Small intestine (tissue), 7 donors: ENCODE measurements at regions not wholly inside any gene's neighbourhood (a gene's known extent, or its start where the extent isn't known, plus 50 kb on each side); places are given as distances from the start of the nearest gene placed in this dataset.

Source experiments
- DNase-seq, 2 donors: peaks; one replicate each; pipeline versions ENCODE4 v3.0.0 to v3.0.0-alpha.2; 2013
- FAIRE-seq: peaks from 2 replicates; lab custom pipeline; 2012; peaks lifted over from hg19 to GRCh38; lab: Jason Lieb, UNC
- H3K27ac ChIP-seq, 3 donors: one replicate each; pipeline ENCODE4 v1.5.1; 2013; ENCODE audit warnings: low read length in 2 of 3, mild to moderate bottlenecking in 2 of 3, control low read depth in 1 of 3, inconsistent platforms in 1 of 3, low read depth in 1 of 3, moderate library complexity in 1 of 3
- H3K27me3 ChIP-seq, 3 donors: one replicate each; pipeline ENCODE4 v1.6.1; 2013; ENCODE audit warnings: low read length in 3 of 3, inconsistent platforms in 1 of 3; ENCODE audit not compliant: control insufficient read depth in 3 of 3, insufficient read depth in 3 of 3
- H3K36me3 ChIP-seq, 3 donors: one replicate each; pipeline ENCODE4 v1.6.1; 2013; ENCODE audit warnings: low read length in 3 of 3, inconsistent platforms in 1 of 3, low read depth in 1 of 3, mild to moderate bottlenecking in 1 of 3, moderate library complexity in 1 of 3; ENCODE audit not compliant: control insufficient read depth in 3 of 3, insufficient read depth in 2 of 3
- H3K4me1 ChIP-seq, 3 donors: one replicate each; pipeline ENCODE4 v1.6.1; 2013; ENCODE audit warnings: low read length in 2 of 3, inconsistent platforms in 1 of 3, low read depth in 1 of 3, mild to moderate bottlenecking in 1 of 3, moderate library complexity in 1 of 3; ENCODE audit not compliant: control insufficient read depth in 3 of 3, insufficient read depth in 2 of 3
- H3K4me3 ChIP-seq, 3 donors: one replicate each; pipeline ENCODE4 v1.5.1; 2013; ENCODE audit warnings: low read length in 3 of 3, control low read depth in 1 of 3, inconsistent platforms in 1 of 3, low read depth in 1 of 3, mild to moderate bottlenecking in 1 of 3, moderate library complexity in 1 of 3
- H3K9me3 ChIP-seq, 2 donors: one replicate each; pipeline ENCODE4 v1.6.1; 2013; ENCODE audit warnings: low read depth in 1 of 2, low read length in 1 of 2; ENCODE audit not compliant: control insufficient read depth in 2 of 2, insufficient read depth in 1 of 2
- WGBS, 3 donors: extraction: QIAGEN DNeasy Blood & Tissue Kit; methylation state at CpG; one replicate each; pipeline ENCODE4 v1.1.7; 2013; 5-methylcytosine and 5-hydroxymethylcytosine counted together
- donor health status: healthy with polysubstance abuse.
- donor health status: control.
- donor health status: control.
- donor health status: Bipolar disorder and iron deficiency.
- donor health status: healthy.

GRCh38 chr7:10677668-10678232, 295.9 kb upstream of the PHF14 start:
- no peak overlapping the region for H3K4me3 ChIP-seq
- no peaks in the 10 kb centered on the region for H3K4me1 ChIP-seq
- DNase-seq, result no peak
- H3K9me3 ChIP-seq, result peaks cover 0 to 2% of the 10 kb centered on the region in 2 donors
- no peaks in the 10 kb centered on the region for H3K36me3 ChIP-seq
- 69 to 88% (median 76%) methylated on average over 1 of the region's 1 CpG for WGBS, 3 donors
- no peak for FAIRE-seq
- H3K27ac ChIP-seq, result no peak overlapping the region
- no peaks in the 10 kb centered on the region for H3K27me3 ChIP-seq

DNA sequence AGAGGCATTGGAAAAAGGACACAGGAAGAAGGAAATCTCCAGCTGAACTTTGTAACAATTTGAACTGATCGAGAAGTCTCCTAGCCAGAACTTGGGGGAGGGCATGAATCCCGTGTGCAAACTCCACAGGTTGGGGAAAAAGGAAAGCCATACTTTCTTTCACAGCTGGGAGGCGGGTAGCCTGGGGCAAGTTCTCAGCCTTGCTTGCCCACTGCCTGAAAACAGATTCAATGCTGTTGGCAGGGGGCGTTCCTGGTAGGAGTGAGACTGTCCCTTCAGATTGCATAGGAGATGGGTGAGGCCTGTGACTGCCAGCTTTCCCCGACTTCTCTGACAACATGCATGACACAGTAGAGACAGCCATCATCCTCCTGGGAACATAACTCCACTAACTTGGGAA, 289.1 kb upstream of the PHF14 start:
- no peak overlapping the region for H3K27ac ChIP-seq
- no peaks in the 10 kb centered on the region for H3K4me1 ChIP-seq
- FAIRE-seq (no peak), DNase-seq (no peak)
- no peaks in the 10 kb centered on the region for H3K36me3 ChIP-seq
- whole genome bisulfite sequencing, 3 donors, result 75 to 89% (median 83%) methylated on average over 5 of the region's 5 CpGs
- H3K27me3 ChIP-seq, result no peaks in the 10 kb centered on the region
- no peak overlapping the region for H3K4me3 ChIP-seq
- H3K9me3 ChIP-seq, result peaks cover 0 to 6% of the 10 kb centered on the region in 2 donors

DNA sequence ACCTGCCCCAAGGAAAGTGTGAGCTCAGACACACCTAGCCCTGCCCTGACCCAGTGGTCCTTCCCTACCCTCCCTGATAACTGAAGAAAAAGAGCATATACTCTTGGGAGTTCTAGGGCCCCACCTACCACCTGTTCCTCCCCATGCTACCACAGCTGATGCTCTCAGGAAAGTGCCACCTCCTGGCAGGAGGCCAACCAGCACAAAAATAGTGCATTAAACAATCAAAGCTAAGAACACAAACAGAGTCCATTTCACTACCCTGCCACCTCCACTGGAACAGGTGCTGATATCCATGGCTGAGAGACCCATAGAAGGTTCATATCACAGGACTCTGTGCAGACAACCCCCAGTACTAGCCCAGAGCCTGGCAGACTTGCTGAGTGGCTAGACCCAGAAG, 288.6 kb upstream of the PHF14 start:
- DNase-seq (no peak), FAIRE-seq (no peak)
- H3K9me3 ChIP-seq, result peaks cover 0 to 6% of the 10 kb centered on the region in 2 donors
- no peaks in the 10 kb centered on the region for H3K4me1 ChIP-seq
- H3K27ac ChIP-seq, result no peak overlapping the region
- no peaks in the 10 kb centered on the region for H3K27me3 ChIP-seq
- H3K4me3 ChIP-seq, result no peak overlapping the region
- no peaks in the 10 kb centered on the region for H3K36me3 ChIP-seq

GRCh38 chr7:10688544-10688943, 285.1 kb upstream of the PHF14 start:
- FAIRE-seq, result no peak

DNA sequence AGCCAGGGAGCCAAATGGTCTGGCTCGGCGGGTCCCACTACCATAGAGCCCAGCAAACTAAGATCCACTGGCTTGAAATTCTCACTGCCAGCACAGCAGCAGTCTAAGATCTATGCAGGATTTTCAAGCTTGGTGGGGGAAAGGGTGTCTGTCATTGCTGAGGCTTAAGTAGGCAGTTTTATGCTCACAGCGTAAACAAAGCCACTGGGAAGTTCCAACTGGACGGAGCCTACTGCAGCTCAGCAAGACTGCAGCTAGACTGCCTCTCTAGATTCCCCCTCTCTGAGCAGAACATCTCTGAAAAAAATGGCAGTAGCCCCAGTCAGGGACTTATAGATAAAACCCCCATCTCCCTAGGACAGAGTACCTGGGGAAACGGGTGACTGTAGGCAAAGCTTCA, 277.6 kb upstream of the PHF14 start:
- H3K9me3 ChIP-seq, result peaks cover 1 to 12% of the 10 kb centered on the region in 2 donors
- FAIRE-seq (no peak), DNase-seq (no peak)
- H3K27ac ChIP-seq, result no peak overlapping the region
- H3K36me3 ChIP-seq, result no peaks in the 10 kb centered on the region
- no peak overlapping the region for H3K4me3 ChIP-seq
- no peaks in the 10 kb centered on the region for H3K27me3 ChIP-seq
- no peaks in the 10 kb centered on the region for H3K4me1 ChIP-seq
- 69% methylated on average over 5 of the region's 5 CpGs for WGBS, 3 donors

More at GRCh38 chr7:10688544-10688943, 285.1 kb upstream of the PHF14 start:
- Histone ChIP-seq H3K27ac (no peak overlapping the region), H3K36me3 (no peaks in the 10 kb centered on the region), H3K4me3 (no peak overlapping the region), H3K9me3 (peaks cover 1 to 12% of the 10 kb centered on the region in 2 donors), H3K4me1 (no peaks in the 10 kb centered on the region), H3K27me3 (no peaks in the 10 kb centered on the region)
- DNase-seq, result no peak

DNA sequence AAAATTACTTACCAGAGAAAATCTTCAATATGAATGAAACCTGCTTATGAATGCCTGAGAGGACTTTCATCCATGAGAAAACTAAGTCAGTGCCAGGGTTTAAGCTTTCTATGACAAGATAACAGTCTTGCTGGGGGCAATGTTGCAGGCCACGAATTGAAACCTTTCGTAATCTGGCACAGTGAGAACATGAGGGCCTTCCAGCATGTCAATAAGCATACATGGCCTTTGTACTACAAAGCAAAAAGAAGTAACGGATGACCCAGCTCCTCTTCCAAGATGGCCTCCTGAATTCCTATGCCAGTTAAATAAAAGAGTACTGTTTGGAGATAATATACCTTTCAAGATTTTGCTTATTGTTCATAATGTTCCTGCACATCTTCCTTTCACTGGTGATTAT, 270.6 kb upstream of the PHF14 start:
- Histone ChIP-seq H3K9me3 (peaks cover 0 to 3% of the 10 kb centered on the region in 2 donors), H3K27ac (no peak overlapping the region), H3K27me3 (no peaks in the 10 kb centered on the region), H3K4me1 (no peaks in the 10 kb centered on the region), H3K36me3 (no peaks in the 10 kb centered on the region), H3K4me3 (no peak overlapping the region)
- 46 to 82% (median 79%) methylated on average over 3 of the region's 3 CpGs for whole genome bisulfite sequencing, 3 donors
- DNase-seq (no peak), FAIRE-seq (no peak)

DNA sequence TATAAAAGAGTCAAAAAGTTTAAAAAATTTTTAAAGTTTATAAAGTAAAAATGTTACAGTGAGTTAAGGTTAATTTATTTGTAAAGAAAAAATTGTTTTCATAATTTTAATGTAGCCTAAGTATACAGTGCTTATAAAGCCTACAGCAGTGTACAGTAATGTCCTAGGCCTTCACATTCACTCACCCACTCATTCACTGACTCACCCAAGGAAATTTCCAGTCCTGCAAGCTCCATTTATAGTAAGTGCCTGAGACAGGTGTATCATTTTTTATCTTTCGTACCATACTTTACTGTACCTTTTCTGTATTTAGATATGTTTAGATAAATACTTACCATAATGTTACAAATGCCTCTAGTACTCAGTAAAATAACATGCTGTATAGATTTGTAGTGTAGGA, 269.7 kb upstream of the PHF14 start:
- no peaks in the 10 kb centered on the region for H3K36me3 ChIP-seq
- no peaks in the 10 kb centered on the region for H3K27me3 ChIP-seq
- peaks cover 0 to 3% of the 10 kb centered on the region in 2 donors for H3K9me3 ChIP-seq
- WGBS, 3 donors, result 87 to 96% (median 92%) methylated on average over 1 of the region's 1 CpG
- H3K4me1 ChIP-seq, result no peaks in the 10 kb centered on the region
- DNase-seq (no peak), FAIRE-seq (peak; percentile 26)
- H3K4me3 ChIP-seq, result no peak overlapping the region
- H3K27ac ChIP-seq, result no peak overlapping the region

DNA sequence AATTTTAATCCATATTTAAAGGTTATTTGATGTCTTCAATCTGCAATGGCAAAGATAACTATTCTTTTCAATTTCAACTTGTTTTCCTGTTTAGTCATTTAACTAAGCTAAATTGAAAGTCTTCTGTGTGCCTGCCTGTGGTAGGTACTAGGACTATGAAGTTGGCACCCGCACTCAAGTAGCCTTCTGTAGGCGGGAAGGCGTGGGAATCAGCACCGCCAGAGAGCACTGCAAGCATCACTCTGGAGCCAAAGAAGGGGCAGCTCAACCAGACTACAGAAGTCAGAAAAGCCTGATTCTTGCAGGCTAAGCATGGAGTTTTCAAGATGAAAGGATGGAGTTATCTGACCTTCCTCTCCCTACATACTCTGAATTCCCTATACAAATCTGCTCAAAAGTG, 269.0 kb upstream of the PHF14 start:
- H3K36me3 ChIP-seq, result no peaks in the 10 kb centered on the region
- peaks cover 0 to 3% of the 10 kb centered on the region in 2 donors for H3K9me3 ChIP-seq
- H3K4me3 ChIP-seq, result no peak overlapping the region
- DNase-seq, result no peak
- no peak overlapping the region for H3K27ac ChIP-seq
- no peak for FAIRE-seq
- H3K27me3 ChIP-seq, result no peaks in the 10 kb centered on the region
- WGBS, 3 donors, result 91 to 97% (median 96%) methylated on average over 4 of the region's 4 CpGs
- no peaks in the 10 kb centered on the region for H3K4me1 ChIP-seq

GRCh38 chr7:10706875-10707493, 266.7 kb upstream of the PHF14 start:
- Histone ChIP-seq H3K27me3 (no peaks in the 10 kb centered on the region), H3K4me3 (no peak overlapping the region), H3K36me3 (no peaks in the 10 kb centered on the region), H3K4me1 (no peaks in the 10 kb centered on the region), H3K9me3 (no peaks in the 10 kb centered on the region), H3K27ac (no peak overlapping the region)
- no peak for FAIRE-seq
- 71 to 74% (median 72%) methylated on average over 3 of the region's 3 CpGs for WGBS, 3 donors
- no peak for DNase-seq
